Tibial artery (tissue), 4 donors: ENCODE measurements at regions not wholly inside any gene's neighbourhood (a gene's known extent, or its start where the extent isn't known, plus 50 kb on each side); places are given as distances from the start of the nearest gene placed in this dataset.

Source experiments
- DNase-seq, 2 donors: peaks; one replicate each; pipeline ENCODE4 v3.0.0-alpha.2; 2019
- H3K27ac ChIP-seq, 2 donors: fragments of 200-600 bp; sonication (generic) in 1 of 2; 1 replicate in 1 of 2; 2 replicates in 1 of 2; pipeline ENCODE4 v1.5.1; 2018 to 2019; ENCODE audit warnings: mild to moderate bottlenecking in 1 of 2
- H3K27me3 ChIP-seq, 2 donors: fragments of 200-600 bp; sonication (generic) in 1 of 2; one replicate each; pipeline versions ENCODE4 v1.5.1 to v1.6.0; 2016 to 2019
- H3K36me3 ChIP-seq, 3 donors: fragments of 200-600 bp; sonication (generic) in 2 of 3; one replicate each; pipeline ENCODE4 v1.5.1; 2016 to 2019; ENCODE audit warnings: mild to moderate bottlenecking in 2 of 3
- H3K4me1 ChIP-seq, 4 donors: fragments of 200-600 bp; sonication (generic) in 2 of 4; 1 replicate in 3 of 4; 2 replicates in 1 of 4; pipeline ENCODE4 v1.5.1; 2016 to 2019
- H3K4me3 ChIP-seq, 2 donors: fragments of 200-600 bp; sonication (generic) in 1 of 2; 1 replicate in 1 of 2; 2 replicates in 1 of 2; pipeline ENCODE4 v1.5.1; 2018 to 2019; ENCODE audit warnings: mild to moderate bottlenecking in 2 of 2
- H3K9me3 ChIP-seq, 3 donors: fragments of 200-600 bp; sonication (generic) in 1 of 3; one replicate each; pipeline ENCODE4 v1.5.1; 2016 to 2019
- CTCF ChIP-seq, 2 experiments: fragments of 200-600 bp in 1 of 2; fragments of 450-650 bp in 1 of 2; IDR thresholded peaks; one replicate each; pipeline ENCODE4 v1.5.1; 2017 to 2019; ENCODE audit warnings: antibody characterized with exemption in 2 of 2, mild to moderate bottlenecking in 1 of 2, moderate library complexity in 1 of 2
- intact Hi-C: fragments of 100-400 bp; cut with DNase I; formaldehyde crosslinking; loops from one replicate; pipeline ENCODE4 v1.15.0; 2023; ENCODE audit warnings: low total_unique reads

- H3K27ac ChIP-seq: no peak overlapping the region
- TF ChIP-seq CTCF (IDR thresholded peaks at IDR 0.05): no peak
- no peak for DNase-seq
- H3K36me3 ChIP-seq: no peaks in the 10 kb centered on the region
- H3K4me1 ChIP-seq: peaks cover 0 to 12% (median 4%) of the 10 kb centered on the region in 4 donors
- no peaks in the 10 kb centered on the region for H3K27me3 ChIP-seq
- H3K9me3 ChIP-seq: no peaks in the 10 kb centered on the region
- intact Hi-C loops: loop anchor here (10.0 kb wide), 1 partner anchor 1591 kb away; no protein-coding TSS in a partner anchor
- no peak overlapping the region for H3K4me3 ChIP-seq
Observed at GRCh38 chr9:18335825-18336224, 138.1 kb upstream of the ADAMTSL1 start.

GRCh38 chr9:18338042-18338441 lies 135.9 kb upstream of the ADAMTSL1 start:
- H3K27ac ChIP-seq: no peak overlapping the region
- no peaks in the 10 kb centered on the region for H3K4me1 ChIP-seq
- H3K4me3 ChIP-seq: no peak overlapping the region
- intact Hi-C loops: loop anchor here (10.0 kb wide), 1 partner anchor 1593 kb away; no protein-coding TSS in a partner anchor
- no peaks in the 10 kb centered on the region for H3K9me3 ChIP-seq
- H3K36me3 ChIP-seq: no peaks in the 10 kb centered on the region
- TF ChIP-seq CTCF (IDR thresholded peaks at IDR 0.05): no peak
- no peaks in the 10 kb centered on the region for H3K27me3 ChIP-seq
- no peak for DNase-seq

GRCh38 chr9:18343784-18344183 lies 130.2 kb upstream of the ADAMTSL1 start:
- TF ChIP-seq CTCF (IDR thresholded peaks at IDR 0.05): no peak
- Histone ChIP-seq H3K4me1 (no peaks in the 10 kb centered on the region), H3K4me3 (no peak overlapping the region), H3K27ac (no peak overlapping the region), H3K36me3 (no peaks in the 10 kb centered on the region), H3K27me3 (no peaks in the 10 kb centered on the region), H3K9me3 (no peaks in the 10 kb centered on the region)
- intact Hi-C loops: no loop called here
- no peak for DNase-seq

GRCh38 chr9:18346745-18347144 lies 127.2 kb upstream of the ADAMTSL1 start:
- intact Hi-C loops: no loop called here
- DNase-seq: no peak
- H3K36me3 ChIP-seq: no peaks in the 10 kb centered on the region
- H3K4me1 ChIP-seq: no peaks in the 10 kb centered on the region
- H3K4me3 ChIP-seq: no peak overlapping the region
- no peaks in the 10 kb centered on the region for H3K27me3 ChIP-seq
- H3K27ac ChIP-seq: no peak overlapping the region
- no peaks in the 10 kb centered on the region for H3K9me3 ChIP-seq
- no peak for TF ChIP-seq CTCF (IDR thresholded peaks at IDR 0.05)

GRCh38 chr9:18347386-18348082 lies 126.4 kb upstream of the ADAMTSL1 start:
- no peak for DNase-seq
- Histone ChIP-seq H3K36me3 (no peaks in the 10 kb centered on the region), H3K27ac (no peak overlapping the region), H3K4me3 (no peak overlapping the region), H3K4me1 (no peaks in the 10 kb centered on the region), H3K9me3 (no peaks in the 10 kb centered on the region), H3K27me3 (no peaks in the 10 kb centered on the region)
- intact Hi-C loops: no loop called here
- TF ChIP-seq CTCF (IDR thresholded peaks at IDR 0.05): no peak
